Keratinocyte (primary cell): ENCODE measurements at regions not wholly inside any gene's neighbourhood (a gene's known extent, or its start where the extent isn't known, plus 50 kb on each side); places are given as distances from the start of the nearest gene placed in this dataset.

Experiments
- DNase-seq: peaks from one replicate; pipeline ENCODE4 v3.0.0-alpha.2; 2011; ENCODE audit warnings: low read depth, missing footprints, low spot score
- FAIRE-seq: peaks from 2 replicates; lab custom pipeline; 2011; peaks lifted over from hg19 to GRCh38; lab: Jason Lieb, UNC
- H2AFZ ChIP-seq: 2 replicates; pipeline ENCODE4 v1.6.0; 2012; ENCODE audit warnings: low read length, control low read depth, inconsistent platforms; ENCODE audit not compliant: control insufficient read depth
- H3K27ac ChIP-seq: 2 replicates; pipeline ENCODE4 v1.5.1; 2011; ENCODE audit warnings: low read length; ENCODE audit not compliant: control insufficient read depth, insufficient read depth
- H3K27me3 ChIP-seq: 3 replicates; pipeline ENCODE4 v1.6.0; 2011; ENCODE audit warnings: low read length; ENCODE audit not compliant: control insufficient read depth, insufficient read depth; ENCODE audit errors: extremely low read depth
- H3K36me3 ChIP-seq, 2 experiments: 2 replicates in 1 of 2; 3 replicates in 1 of 2; pipeline ENCODE4 v1.5.1; 2011; ENCODE audit warnings: low read length in 2 of 2, mild to moderate bottlenecking in 1 of 2; ENCODE audit not compliant: control insufficient read depth in 2 of 2, insufficient read depth in 2 of 2; ENCODE audit errors: extremely low read depth in 1 of 2
- H3K4me1 ChIP-seq: 3 replicates; pipeline ENCODE4 v1.5.1; 2011; ENCODE audit warnings: low read length; ENCODE audit not compliant: control insufficient read depth, insufficient read depth; ENCODE audit errors: extremely low read depth
- H3K4me2 ChIP-seq: 3 replicates; pipeline ENCODE4 v1.6.0; 2011; ENCODE audit warnings: low read depth, low read length; ENCODE audit not compliant: control insufficient read depth, insufficient read depth; ENCODE audit errors: extremely low read depth
- H3K4me3 ChIP-seq, 3 experiments: fragments of 200-600 bp in 1 of 3; sonication (generic) in 1 of 3; 2 replicates in 2 of 3; 3 replicates in 1 of 3; pipeline ENCODE4 v1.5.1; 2011 to 2016; ENCODE audit warnings: low read length in 3 of 3, mild to moderate bottlenecking in 3 of 3, control low read depth in 2 of 3, inconsistent platforms in 1 of 3, low read depth in 1 of 3, mixed read lengths in 1 of 3, mixed run types in 1 of 3, moderate library complexity in 1 of 3; ENCODE audit not compliant: control insufficient read depth in 2 of 3, insufficient read depth in 2 of 3; ENCODE audit errors: extremely low read depth in 1 of 3
- H3K79me2 ChIP-seq: 2 replicates; pipeline ENCODE4 v1.6.0; 2012; ENCODE audit warnings: low read length; ENCODE audit not compliant: control insufficient read depth, insufficient read depth
- H3K9ac ChIP-seq: 3 replicates; pipeline ENCODE4 v1.6.0; 2011; ENCODE audit warnings: low read length; ENCODE audit not compliant: control insufficient read depth, insufficient read depth; ENCODE audit errors: extremely low read depth
- H3K9me1 ChIP-seq: 3 replicates; pipeline ENCODE4 v1.6.0; 2011; ENCODE audit warnings: low read length; ENCODE audit not compliant: control insufficient read depth, insufficient read depth; ENCODE audit errors: extremely low read depth
- H3K9me3 ChIP-seq: 2 replicates; pipeline ENCODE4 v1.5.1; 2012; ENCODE audit warnings: low read depth, low read length; ENCODE audit not compliant: control insufficient read depth
- H4K20me1 ChIP-seq: 3 replicates; pipeline ENCODE4 v1.6.0; 2011; ENCODE audit warnings: low read length; ENCODE audit not compliant: control insufficient read depth, insufficient read depth; ENCODE audit errors: extremely low read depth
- CTCF ChIP-seq, 3 experiments: IDR thresholded peaks in 1 of 3; conservative IDR thresholded peaks in 1 of 3; optimal IDR thresholded peaks in 1 of 3; 2 replicates in 2 of 3; 3 replicates in 1 of 3; pipeline versions ENCODE3 to v1.5.1; 2011; ENCODE audit warnings: low read length in 3 of 3, mild to moderate bottlenecking in 3 of 3, moderate library complexity in 2 of 3, control low read depth in 1 of 3, inconsistent platforms in 1 of 3; ENCODE audit not compliant: insufficient read depth in 2 of 3; ENCODE audit errors: extremely low read depth in 1 of 3
- EZH2 ChIP-seq: IDR thresholded peaks from one replicate; pipeline ENCODE4 v1.6.1; 2012; ENCODE audit warnings: inconsistent platforms, mild to moderate bottlenecking, low read length, moderate library complexity
- dilution Hi-C: fragments of 300-500 bp; cut with MboI; formaldehyde crosslinking; loops from one replicate; pipeline ENCODE4 v1.7.0; 2020; ENCODE audit warnings: low sequenced_read_pairs; ENCODE audit not compliant: extremely low pct_ligation_motif_present

DNA sequence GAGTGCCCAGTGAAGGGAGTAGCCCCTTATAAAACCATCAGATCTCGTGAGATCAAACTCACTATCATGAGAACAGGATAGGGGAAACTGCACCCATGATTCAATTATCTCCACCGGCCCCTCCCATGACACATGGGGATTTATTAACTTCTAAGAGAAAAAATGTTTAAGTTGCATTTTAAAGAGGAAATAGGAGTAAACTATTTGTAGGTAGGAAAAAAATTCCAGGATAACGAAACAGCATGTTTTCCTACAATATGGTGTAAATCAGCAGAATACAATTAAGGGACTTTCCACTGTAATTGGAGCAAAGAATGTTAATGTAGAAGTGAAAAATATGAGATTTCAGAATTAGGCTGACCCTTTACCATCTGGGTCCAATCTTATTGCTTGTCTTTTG is 63.9 kb downstream of the FBXO5 start:
- H3K9ac ChIP-seq, result no peak overlapping the region
- no peaks in the 10 kb centered on the region for H3K79me2 ChIP-seq
- dilution Hi-C loops, result no loop called here
- no peaks in the 10 kb centered on the region for H4K20me1 ChIP-seq
- H2AFZ ChIP-seq, result no peak overlapping the region
- H3K27me3 ChIP-seq, result no peaks in the 10 kb centered on the region
- no peak for TF ChIP-seq CTCF (optimal IDR thresholded peaks at IDR 0.05 in 1 of 3, IDR thresholded peaks at IDR 0.05 in 1 of 3, conservative IDR thresholded peaks at IDR 0.05 in 1 of 3; ENCODE audit: extremely low read depth in 1 of 3, insufficient read depth in 2 of 3, low read length in 3 of 3)
- no peak for TF ChIP-seq EZH2
- no peak overlapping the region for H3K4me2 ChIP-seq
- no peaks in the 10 kb centered on the region for H3K9me1 ChIP-seq
- no peaks in the 10 kb centered on the region for H3K36me3 ChIP-seq
- no peak overlapping the region for H3K4me3 ChIP-seq
- H3K27ac ChIP-seq, result no peak overlapping the region
- FAIRE-seq, result no peak
- H3K9me3 ChIP-seq, result no peaks in the 10 kb centered on the region
- no peaks in the 10 kb centered on the region for H3K4me1 ChIP-seq
- no peak for DNase-seq

DNA sequence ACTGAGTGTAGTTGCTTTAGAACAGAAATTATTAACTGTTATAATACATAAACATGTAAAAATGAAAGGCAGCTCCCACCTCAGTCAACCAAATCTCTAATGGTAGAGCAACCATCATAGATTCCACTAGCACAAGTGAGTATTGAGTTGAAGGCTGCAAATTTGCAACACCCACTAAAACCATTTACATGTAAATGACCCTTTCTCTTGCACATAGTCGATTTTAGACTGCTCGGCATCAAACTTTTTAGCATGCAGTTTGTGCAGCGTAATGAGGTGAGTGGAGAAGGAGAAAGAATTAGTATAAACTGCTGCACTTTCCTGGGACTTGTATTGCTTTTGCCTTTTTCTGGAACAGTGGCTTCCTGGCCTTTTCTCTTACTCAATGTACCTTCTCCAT is 62.8 kb downstream of the FBXO5 start:
- Histone ChIP-seq H3K9me1 (no peaks in the 10 kb centered on the region), H3K79me2 (no peaks in the 10 kb centered on the region), H3K27me3 (no peaks in the 10 kb centered on the region), H2AFZ (no peak overlapping the region), H3K9me3 (no peaks in the 10 kb centered on the region), H3K4me2 (no peak overlapping the region), H3K9ac (no peak overlapping the region), H4K20me1 (no peaks in the 10 kb centered on the region), H3K27ac (no peak overlapping the region), H3K4me1 (no peaks in the 10 kb centered on the region), H3K36me3 (no peaks in the 10 kb centered on the region), H3K4me3 (no peak overlapping the region)
- no peak for DNase-seq
- no peak for FAIRE-seq
- dilution Hi-C loops, result no loop called here
- no peak for TF ChIP-seq CTCF (optimal IDR thresholded peaks at IDR 0.05 in 1 of 3, IDR thresholded peaks at IDR 0.05 in 1 of 3, conservative IDR thresholded peaks at IDR 0.05 in 1 of 3; ENCODE audit: extremely low read depth in 1 of 3, insufficient read depth in 2 of 3, low read length in 3 of 3)
- TF ChIP-seq EZH2, result no peak
